ENCODE measurements at regions not wholly inside any gene's neighbourhood (a gene's known extent, or its start where the extent isn't known, plus 50 kb on each side); places are given as distances from the start of the nearest gene placed in this dataset.

- Histone ChIP-seq H3K4me2 (ENCODE audit: low read length) (no peak overlapping the region), H3K4me1 (ENCODE audit: low read length) (no peaks in the 10 kb centered on the region), H3K9me3 (ENCODE audit: insufficient read depth, low read length) (no peaks in the 10 kb centered on the region), H3K9ac (ENCODE audit: low read length) (no peak overlapping the region), H3K4me3 (ENCODE audit: low read length) (no peak overlapping the region), H3K27ac (ENCODE audit: low read length) (no peak overlapping the region), H2AFZ (ENCODE audit: low read depth, low read length) (no peak overlapping the region), H3K27me3 (ENCODE audit: low read depth, low read length) (no peaks in the 10 kb centered on the region), H4K20me1 (ENCODE audit: insufficient read depth, low read length) (no peaks in the 10 kb centered on the region), H3K36me3 (replicated peaks; ENCODE audit: low read depth, low read length) (no peaks in the 10 kb centered on the region), H3K79me2 (ENCODE audit: low read length) (no peaks in the 10 kb centered on the region)
- TF ChIP-seq EZH2phosphoT487 (IDR thresholded peaks at IDR 0.05; ENCODE audit: low read depth) (no peak), CTCF (IDR thresholded peaks at IDR 0.05; ENCODE audit: low read depth, low read length) (no peak)
These were observed 77.0 kb downstream of the ARL4A start for GRCh38 chr7:12764458-12764891.

- H3K27ac ChIP-seq (ENCODE audit: low read length) = no peak overlapping the region
These were observed 78.1 kb downstream of the ARL4A start for GRCh38 chr7:12765431-12766100.

GRCh38 chr7:12766416-12766815, 79.0 kb downstream of the ARL4A start:
- Histone ChIP-seq H3K36me3 (replicated peaks; ENCODE audit: low read depth, low read length) (no peaks in the 10 kb centered on the region), H3K4me3 (ENCODE audit: low read length) (no peak overlapping the region), H3K9ac (ENCODE audit: low read length) (no peak overlapping the region), H3K9me3 (ENCODE audit: insufficient read depth, low read length) (no peaks in the 10 kb centered on the region), H3K27me3 (ENCODE audit: low read depth, low read length) (no peaks in the 10 kb centered on the region), H3K4me2 (ENCODE audit: low read length) (no peak overlapping the region), H2AFZ (ENCODE audit: low read depth, low read length) (no peak overlapping the region), H3K27ac (ENCODE audit: low read length) (no peak overlapping the region), H3K4me1 (ENCODE audit: low read length) (no peaks in the 10 kb centered on the region), H4K20me1 (ENCODE audit: insufficient read depth, low read length) (no peaks in the 10 kb centered on the region), H3K79me2 (ENCODE audit: low read length) (no peaks in the 10 kb centered on the region)
- no peak for TF ChIP-seq CTCF (IDR thresholded peaks at IDR 0.05; ENCODE audit: low read depth, low read length)
- TF ChIP-seq EZH2phosphoT487 (IDR thresholded peaks at IDR 0.05; ENCODE audit: low read depth) = no peak

More at GRCh38 chr7:12765431-12766100, 78.1 kb downstream of the ARL4A start:
- TF ChIP-seq CTCF (IDR thresholded peaks at IDR 0.05; ENCODE audit: low read depth, low read length) = no peak
- no peak for TF ChIP-seq EZH2phosphoT487 (IDR thresholded peaks at IDR 0.05; ENCODE audit: low read depth)
- Histone ChIP-seq H3K9me3 (ENCODE audit: insufficient read depth, low read length) (no peaks in the 10 kb centered on the region), H4K20me1 (ENCODE audit: insufficient read depth, low read length) (no peaks in the 10 kb centered on the region), H2AFZ (ENCODE audit: low read depth, low read length) (no peak overlapping the region), H3K36me3 (replicated peaks; ENCODE audit: low read depth, low read length) (no peaks in the 10 kb centered on the region), H3K79me2 (ENCODE audit: low read length) (no peaks in the 10 kb centered on the region), H3K9ac (ENCODE audit: low read length) (no peak overlapping the region), H3K4me2 (ENCODE audit: low read length) (no peak overlapping the region), H3K4me1 (ENCODE audit: low read length) (no peaks in the 10 kb centered on the region), H3K4me3 (ENCODE audit: low read length) (no peak overlapping the region), H3K27me3 (ENCODE audit: low read depth, low read length) (no peaks in the 10 kb centered on the region)

- Histone ChIP-seq H3K4me1 (ENCODE audit: low read length) (no peaks in the 10 kb centered on the region), H3K36me3 (replicated peaks; ENCODE audit: low read depth, low read length) (no peaks in the 10 kb centered on the region), H3K4me2 (ENCODE audit: low read length) (no peak overlapping the region), H3K79me2 (ENCODE audit: low read length) (no peaks in the 10 kb centered on the region), H3K4me3 (ENCODE audit: low read length) (no peak overlapping the region), H4K20me1 (ENCODE audit: insufficient read depth, low read length) (no peaks in the 10 kb centered on the region), H3K27ac (ENCODE audit: low read length) (no peak overlapping the region), H3K27me3 (ENCODE audit: low read depth, low read length) (no peaks in the 10 kb centered on the region), H3K9ac (ENCODE audit: low read length) (no peak overlapping the region), H2AFZ (ENCODE audit: low read depth, low read length) (no peak overlapping the region), H3K9me3 (ENCODE audit: insufficient read depth, low read length) (no peaks in the 10 kb centered on the region)
- TF ChIP-seq EZH2phosphoT487 (IDR thresholded peaks at IDR 0.05; ENCODE audit: low read depth) (no peak), CTCF (IDR thresholded peaks at IDR 0.05; ENCODE audit: low read depth, low read length) (no peak)
These were observed 81.5 kb downstream of the ARL4A start for GRCh38 chr7:12768948-12769347.

Data from OCI-LY3 (cell line).